K562 (cell line): ENCODE measurements at regions not wholly inside any gene's neighbourhood (a gene's known extent, or its start where the extent isn't known, plus 50 kb on each side); places are given as distances from the start of the nearest gene placed in this dataset.

Experiments used
- ATAC-seq: fragments of 200-7000 bp; cut with Tn5 transposase; 3 replicates; pipeline ENCODE4 v1.9.1; 2020; ENCODE audit warnings: moderate library complexity
- BruUV-seq: library from RNA; stranded (reverse); fragments of 400-500 nt; replicated peaks from 2 replicates; lab custom pipeline; 2021; lab: Mats Ljungman, UMichigan
- CTCF ChIA-PET: fragments of 300-600 bp; formaldehyde crosslinking; extraction: SDS; loops from one replicate; lab custom pipeline; 2021; ENCODE audit warnings: low intra/inter-chr PET ratio; lab: Yijun Ruan, JAX
- POLR2A ChIA-PET: fragments of 300-600, 350-650 bp; sonication (Branson Sonifier 250); formaldehyde crosslinking; extraction: SDS; loops from one replicate; lab custom pipeline; 2021; ENCODE audit warnings: antibody characterized with exemption, inconsistent platforms; lab: Yijun Ruan, JAX
- DNase-seq, 4 experiments: peaks; one replicate each; pipeline versions ENCODE4 v3.0.0 to v3.0.0-alpha.2; 2011 to 2018; ENCODE audit warnings: low spot score in 3 of 4, mixed read lengths in 3 of 4; ENCODE audit errors: extremely low read depth in 1 of 4
- FAIRE-seq: peaks from 2 replicates; lab custom pipeline; 2011; peaks lifted over from hg19 to GRCh38; lab: Jason Lieb, UNC
- H2AFZ ChIP-seq: 2 replicates; pipeline ENCODE4 v1.6.0; 2011; ENCODE audit warnings: low read depth, low read length, control low read depth, inconsistent platforms
- H3K27ac ChIP-seq: fragments of 200-600 bp; 3 replicates; pipeline ENCODE4 v1.8.0; 2011; ENCODE audit warnings: low read depth, mild to moderate bottlenecking, control low read depth, inconsistent platforms, low read length, moderate library complexity, mixed read lengths; ENCODE audit errors: extremely low read depth
- H3K27me3 ChIP-seq, 2 experiments: fragments of 300-600 bp in 1 of 2; 2 replicates in 1 of 2; 3 replicates in 1 of 2; pipeline versions ENCODE4 v1.6.0 to v1.8.0; 2011; ENCODE audit warnings: inconsistent platforms in 2 of 2, low read length in 2 of 2, mild to moderate bottlenecking in 1 of 2, mixed read lengths in 1 of 2, moderate library complexity in 1 of 2; ENCODE audit not compliant: control insufficient read depth in 2 of 2, insufficient read depth in 2 of 2
- H3K36me3 ChIP-seq: fragments of 300-600 bp; 3 replicates; pipeline ENCODE4 v1.8.0; 2011; ENCODE audit warnings: mild to moderate bottlenecking, low read length, inconsistent platforms; ENCODE audit not compliant: control insufficient read depth, insufficient read depth
- H3K4me1 ChIP-seq, 2 experiments: fragments of 200-600 bp in 1 of 2; replicated peaks in 1 of 2; 2 replicates in 1 of 2; 3 replicates in 1 of 2; pipeline versions ENCODE4 v1.5.1 to v1.8.0; 2011; ENCODE audit warnings: inconsistent platforms in 2 of 2, low read length in 2 of 2, mild to moderate bottlenecking in 1 of 2, mixed read lengths in 1 of 2, moderate library complexity in 1 of 2; ENCODE audit not compliant: control insufficient read depth in 2 of 2, insufficient read depth in 2 of 2
- H3K4me2 ChIP-seq: 2 replicates; pipeline ENCODE4 v1.6.1; 2011; ENCODE audit warnings: low read length, control low read depth, inconsistent platforms, mixed read lengths; ENCODE audit not compliant: insufficient read depth
- H3K4me3 ChIP-seq: fragments of 200-600 bp; sonication (generic), shearing (Covaris generic); 2 replicates; pipeline ENCODE4 v1.5.1; 2016; ENCODE audit warnings: control low read depth, inconsistent platforms
- H3K79me2 ChIP-seq: fragments of 200-600 bp; 3 replicates; pipeline ENCODE4 v1.8.0; 2011; ENCODE audit warnings: low read length, inconsistent platforms; ENCODE audit not compliant: control insufficient read depth, insufficient read depth
- H3K9ac ChIP-seq, 2 experiments: 2 replicates each; pipeline versions ENCODE4 v1.6.0 to v1.6.1; 2011; ENCODE audit warnings: low read depth in 2 of 2, low read length in 2 of 2, control low read depth in 1 of 2, inconsistent platforms in 1 of 2, mild to moderate bottlenecking in 1 of 2, mixed read lengths in 1 of 2; ENCODE audit not compliant: insufficient read depth in 1 of 2
- H3K9me1 ChIP-seq: one replicate; pipeline ENCODE4 v1.6.0; 2011; ENCODE audit warnings: inconsistent platforms, mild to moderate bottlenecking, low read length, moderate library complexity; ENCODE audit not compliant: control insufficient read depth, insufficient read depth
- H3K9me3 ChIP-seq: replicated peaks from 2 replicates; pipeline ENCODE4 v1.5.1; 2011; ENCODE audit warnings: low read depth, low read length, inconsistent platforms; ENCODE audit not compliant: control insufficient read depth, insufficient read depth
- H4K20me1 ChIP-seq: replicated peaks from 2 replicates; pipeline ENCODE4 v1.6.1; 2011; ENCODE audit warnings: low read length, inconsistent platforms, mixed read lengths; ENCODE audit not compliant: control insufficient read depth, insufficient read depth
- WGBS: fragments of 100-300 bp; shearing (Covaris generic); methylation state at CpG from one replicate; pipeline ENCODE4 v1.1.6; 2016; ENCODE audit warnings: low coverage, mixed read lengths; ENCODE audit not compliant: insufficient coverage; ENCODE audit errors: missing lambda C conversion rate; 5-methylcytosine and 5-hydroxymethylcytosine counted together
- in situ Hi-C: fragments of 300-500 bp; cut with MboI; formaldehyde crosslinking; loops from 4 replicates; pipeline ENCODE4 v1.15.0; 2018; ENCODE audit warnings: inconsistent platforms, mixed read lengths
- intact Hi-C: fragments of 100-400 bp; cut with micrococcal nuclease; formaldehyde crosslinking; loops from 2 replicates; pipeline ENCODE4 v1.14.2; 2022
- TF ChIP-seq, protein P1 (sequence below): fragments of 250-450 bp; sonication (Bioruptor Pico); IDR thresholded peaks from 2 replicates; pipeline ENCODE4 v1.4.0; 2020; ENCODE audit warnings: mild to moderate bottlenecking, moderate library complexity, borderline replicate concordance
- TF ChIP-seq, protein P2 (sequence below): fragments of 450-650 bp; IDR thresholded peaks from 2 replicates; pipeline ENCODE4 v1.7.1; 2018; ENCODE audit warnings: mild to moderate bottlenecking, low read depth; ENCODE audit not compliant: partially characterized antibody

DNA sequence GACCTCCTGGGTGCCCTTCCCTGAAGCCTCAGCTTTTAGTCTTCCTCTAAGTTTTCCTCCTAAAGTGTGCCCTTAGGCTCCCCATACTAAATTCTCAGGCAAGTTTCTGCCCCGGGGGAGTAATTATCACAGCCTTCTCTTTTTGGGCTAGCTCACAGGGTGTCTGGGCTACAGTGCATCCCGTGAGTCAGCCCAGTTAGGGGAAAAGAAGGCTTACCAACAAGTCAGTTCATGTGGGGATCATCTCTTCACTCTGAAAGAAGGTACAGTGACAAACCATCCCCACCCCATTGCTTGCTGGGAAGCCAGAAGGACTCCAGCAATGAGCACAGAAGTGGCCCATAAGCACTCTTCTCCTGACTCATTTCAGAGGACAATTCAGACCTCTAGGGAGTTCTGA lies 134.7 kb upstream of the FAM9C start:
- no peak overlapping the region for H3K4me2 ChIP-seq
- no peak overlapping the region for H3K9ac ChIP-seq
- H3K9me1 ChIP-seq: no peaks in the 10 kb centered on the region
- BruUV-seq: no TSS peak
- H3K27me3 ChIP-seq: no peaks in the 10 kb centered on the region
- no peaks in the 10 kb centered on the region for H3K9me3 ChIP-seq
- H3K36me3 ChIP-seq: no peaks in the 10 kb centered on the region
- in situ Hi-C loops (no loop called here), intact Hi-C loops (no loop called here)
- ChIA-PET CTCF (no interaction called here), POLR2A (interaction anchor here (0.8 kb wide), 1 partner anchor 46 kb away, joined by 3 read pairs; no protein-coding TSS in a partner anchor)
- no peaks in the 10 kb centered on the region for H4K20me1 ChIP-seq
- H3K4me3 ChIP-seq: no peak overlapping the region
- no peaks in the 10 kb centered on the region for H3K79me2 ChIP-seq
- H2AFZ ChIP-seq: no peak overlapping the region; the same call in 1 of the 2 replicates
- no peak overlapping the region for H3K27ac ChIP-seq
- DNase-seq: no peak
- no peak for FAIRE-seq
- TF ChIP-seq, protein P1, sequence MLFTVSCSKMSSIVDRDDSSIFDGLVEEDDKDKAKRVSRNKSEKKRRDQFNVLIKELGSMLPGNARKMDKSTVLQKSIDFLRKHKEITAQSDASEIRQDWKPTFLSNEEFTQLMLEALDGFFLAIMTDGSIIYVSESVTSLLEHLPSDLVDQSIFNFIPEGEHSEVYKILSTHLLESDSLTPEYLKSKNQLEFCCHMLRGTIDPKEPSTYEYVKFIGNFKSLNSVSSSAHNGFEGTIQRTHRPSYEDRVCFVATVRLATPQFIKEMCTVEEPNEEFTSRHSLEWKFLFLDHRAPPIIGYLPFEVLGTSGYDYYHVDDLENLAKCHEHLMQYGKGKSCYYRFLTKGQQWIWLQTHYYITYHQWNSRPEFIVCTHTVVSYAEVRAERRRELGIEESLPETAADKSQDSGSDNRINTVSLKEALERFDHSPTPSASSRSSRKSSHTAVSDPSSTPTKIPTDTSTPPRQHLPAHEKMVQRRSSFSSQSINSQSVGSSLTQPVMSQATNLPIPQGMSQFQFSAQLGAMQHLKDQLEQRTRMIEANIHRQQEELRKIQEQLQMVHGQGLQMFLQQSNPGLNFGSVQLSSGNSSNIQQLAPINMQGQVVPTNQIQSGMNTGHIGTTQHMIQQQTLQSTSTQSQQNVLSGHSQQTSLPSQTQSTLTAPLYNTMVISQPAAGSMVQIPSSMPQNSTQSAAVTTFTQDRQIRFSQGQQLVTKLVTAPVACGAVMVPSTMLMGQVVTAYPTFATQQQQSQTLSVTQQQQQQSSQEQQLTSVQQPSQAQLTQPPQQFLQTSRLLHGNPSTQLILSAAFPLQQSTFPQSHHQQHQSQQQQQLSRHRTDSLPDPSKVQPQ (CRISPR knock-in tag): no peak
- TF ChIP-seq, protein P2, sequence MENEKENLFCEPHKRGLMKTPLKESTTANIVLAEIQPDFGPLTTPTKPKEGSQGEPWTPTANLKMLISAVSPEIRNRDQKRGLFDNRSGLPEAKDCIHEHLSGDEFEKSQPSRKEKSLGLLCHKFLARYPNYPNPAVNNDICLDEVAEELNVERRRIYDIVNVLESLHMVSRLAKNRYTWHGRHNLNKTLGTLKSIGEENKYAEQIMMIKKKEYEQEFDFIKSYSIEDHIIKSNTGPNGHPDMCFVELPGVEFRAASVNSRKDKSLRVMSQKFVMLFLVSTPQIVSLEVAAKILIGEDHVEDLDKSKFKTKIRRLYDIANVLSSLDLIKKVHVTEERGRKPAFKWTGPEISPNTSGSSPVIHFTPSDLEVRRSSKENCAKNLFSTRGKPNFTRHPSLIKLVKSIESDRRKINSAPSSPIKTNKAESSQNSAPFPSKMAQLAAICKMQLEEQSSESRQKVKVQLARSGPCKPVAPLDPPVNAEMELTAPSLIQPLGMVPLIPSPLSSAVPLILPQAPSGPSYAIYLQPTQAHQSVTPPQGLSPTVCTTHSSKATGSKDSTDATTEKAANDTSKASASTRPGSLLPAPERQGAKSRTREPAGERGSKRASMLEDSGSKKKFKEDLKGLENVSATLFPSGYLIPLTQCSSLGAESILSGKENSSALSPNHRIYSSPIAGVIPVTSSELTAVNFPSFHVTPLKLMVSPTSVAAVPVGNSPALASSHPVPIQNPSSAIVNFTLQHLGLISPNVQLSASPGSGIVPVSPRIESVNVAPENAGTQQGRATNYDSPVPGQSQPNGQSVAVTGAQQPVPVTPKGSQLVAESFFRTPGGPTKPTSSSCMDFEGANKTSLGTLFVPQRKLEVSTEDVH: no peak
- no peak for ATAC-seq
- no peaks in the 10 kb centered on the region for H3K4me1 ChIP-seq
- 9% methylated on average over 2 of the region's 2 CpGs for WGBS
